Stimulated activated effector memory CD8-positive, alpha-beta T cell treated with anti-CD3 and anti-CD28 coated beads, Interleukin-12 subunit alpha, Interleukin-12 subunit beta, amount 100 ng/mL, for 72 hours (primary cell): ENCODE measurements at regions not wholly inside any gene's neighbourhood (a gene's known extent, or its start where the extent isn't known, plus 50 kb on each side); places are given as distances from the start of the nearest gene placed in this dataset.

Experiments used
- ATAC-seq: fragments of 150-1000 bp; cut with Tn5 transposase; 2 replicates; pipeline ENCODE4 v1.10.0; 2021
- DNase-seq, 2 donors: peaks; one replicate each; pipeline ENCODE4 v3.0.0; 2021 to 2022; ENCODE audit warnings: low spot score in 2 of 2
- H3K27ac Mint-ChIP-seq: one replicate; pipeline ENCODE4 v1.8.0; 2022; ENCODE audit warnings: mild to moderate bottlenecking, mixed read lengths
- H3K36me3 Mint-ChIP-seq: one replicate; pipeline ENCODE4 v1.8.0; 2022; ENCODE audit warnings: mild to moderate bottlenecking, mixed read lengths
- H3K4me1 Mint-ChIP-seq: one replicate; pipeline ENCODE4 v1.8.0; 2022; ENCODE audit warnings: mixed read lengths
- H3K4me3 Mint-ChIP-seq: one replicate; pipeline ENCODE4 v1.8.0; 2022; ENCODE audit warnings: mild to moderate bottlenecking, mixed read lengths
- H3K9me3 Mint-ChIP-seq: one replicate; pipeline ENCODE4 v1.8.0; 2022; ENCODE audit warnings: mixed read lengths

GRCh38 chr6:135109761-135110160 is 55.1 kb upstream of the HBS1L start:
- H3K36me3 Mint-ChIP-seq = peaks cover 4% of the 10 kb centered on the region
- peaks cover 24% of the 10 kb centered on the region for H3K4me1 Mint-ChIP-seq
- DNase-seq = no peak
- ATAC-seq = no peak
- H3K4me3 Mint-ChIP-seq = no peak overlapping the region
- no peaks in the 10 kb centered on the region for H3K9me3 Mint-ChIP-seq
- no peak overlapping the region for H3K27ac Mint-ChIP-seq

DNA sequence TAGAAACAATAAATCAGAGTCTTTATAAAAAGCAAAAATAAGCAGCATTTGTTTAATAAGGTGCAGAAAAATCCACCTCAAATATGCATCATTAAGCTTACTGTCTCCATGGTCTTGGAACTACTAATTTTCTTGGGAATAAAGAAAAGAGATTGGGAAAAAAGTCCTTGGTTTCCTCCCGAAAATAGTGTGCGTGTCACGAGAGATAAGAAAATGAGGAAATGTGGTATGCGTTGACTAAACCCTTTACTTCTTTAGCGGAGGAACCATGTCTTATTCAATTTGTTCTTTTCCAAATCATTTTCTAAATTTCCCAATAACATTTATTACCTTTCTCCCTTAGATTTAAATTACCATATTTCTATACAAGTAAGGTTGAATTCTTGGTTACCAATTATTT is 54.1 kb upstream of the HBS1L start:
- no peak overlapping the region for H3K4me3 Mint-ChIP-seq
- H3K27ac Mint-ChIP-seq = no peak overlapping the region
- no peak for ATAC-seq
- peaks cover 20% of the 10 kb centered on the region for H3K4me1 Mint-ChIP-seq
- H3K9me3 Mint-ChIP-seq = no peaks in the 10 kb centered on the region
- H3K36me3 Mint-ChIP-seq = no peaks in the 10 kb centered on the region
- no peak for DNase-seq

- ATAC-seq (no peak), DNase-seq (no peak)
- Mint-ChIP-seq H3K4me3 (no peak overlapping the region), H3K9me3 (no peaks in the 10 kb centered on the region), H3K27ac (no peak overlapping the region), H3K4me1 (peaks cover 5% of the 10 kb centered on the region), H3K36me3 (no peaks in the 10 kb centered on the region)
Measured at GRCh38 chr6:135106611-135107010, 52.0 kb upstream of the HBS1L start.

DNA sequence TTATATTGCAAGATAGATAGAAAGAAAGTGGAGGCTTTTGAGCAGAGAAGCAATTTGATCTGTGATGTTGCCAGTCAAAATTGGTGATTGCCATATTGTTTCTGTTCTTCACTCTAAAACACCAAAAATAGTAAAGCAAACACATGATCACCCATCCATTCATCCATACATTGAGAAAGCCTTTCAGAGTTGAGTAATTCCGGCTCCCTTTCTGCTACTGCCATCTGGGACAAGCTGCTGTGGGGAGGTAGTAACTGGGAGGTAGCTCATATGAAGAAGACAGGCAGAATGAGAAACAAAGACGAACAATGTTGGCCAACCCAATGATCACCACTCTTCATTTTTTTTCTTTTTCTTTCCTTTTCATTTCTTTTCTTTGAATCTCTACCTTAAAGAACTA is 51.1 kb upstream of the HBS1L start:
- DNase-seq (no peak), ATAC-seq (no peak)
- no peak overlapping the region for H3K27ac Mint-ChIP-seq
- no peaks in the 10 kb centered on the region for H3K36me3 Mint-ChIP-seq
- no peaks in the 10 kb centered on the region for H3K9me3 Mint-ChIP-seq
- H3K4me1 Mint-ChIP-seq = peaks cover 5% of the 10 kb centered on the region
- no peak overlapping the region for H3K4me3 Mint-ChIP-seq

DNA sequence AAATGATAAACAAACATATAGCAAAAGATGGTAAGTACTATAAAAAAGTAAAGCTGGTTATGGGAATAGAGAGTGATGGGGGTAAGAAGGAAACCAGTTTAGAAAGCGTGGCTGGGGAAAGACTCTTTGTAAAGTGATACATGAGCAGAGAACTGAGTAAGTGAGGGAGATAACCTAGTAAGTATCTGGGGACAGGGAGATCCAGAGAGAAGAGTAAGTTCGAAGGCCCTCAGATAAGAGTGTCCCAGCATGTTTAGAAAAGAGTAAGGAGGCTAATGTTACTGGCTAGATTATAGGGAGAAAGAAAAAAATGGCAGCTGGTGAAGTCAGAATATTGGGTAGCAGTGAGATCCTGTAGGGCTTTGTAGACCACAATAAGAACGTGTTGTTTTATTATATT is 50.7 kb upstream of the HBS1L start:
- Mint-ChIP-seq H3K27ac (no peak overlapping the region), H3K9me3 (no peaks in the 10 kb centered on the region), H3K4me3 (no peak overlapping the region), H3K4me1 (peaks cover 5% of the 10 kb centered on the region), H3K36me3 (no peaks in the 10 kb centered on the region)
- ATAC-seq (no peak), DNase-seq (no peak)
